ENCODE measurements at regions not wholly inside any gene's neighbourhood (a gene's known extent, or its start where the extent isn't known, plus 50 kb on each side); places are given as distances from the start of the nearest gene placed in this dataset.

DNA sequence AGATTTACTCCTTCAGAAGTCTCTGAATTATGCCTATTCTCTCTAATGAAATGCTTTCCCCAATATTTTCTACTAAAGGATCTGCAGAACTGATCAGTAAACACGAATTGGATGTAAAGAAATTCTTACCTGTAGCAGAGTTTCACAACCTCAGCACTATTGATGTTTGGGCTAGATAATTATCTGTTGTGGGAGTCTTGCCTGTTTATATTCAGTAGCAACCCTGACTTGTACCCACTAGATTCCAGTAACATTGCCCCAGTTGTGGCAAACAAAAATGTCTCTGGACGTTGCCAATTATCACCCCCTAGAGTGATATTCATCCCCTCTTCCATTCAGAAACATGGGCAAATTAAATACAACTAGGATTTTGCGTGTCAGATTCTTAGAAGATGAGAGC is 156.8 kb upstream of the TMTC2 start:
- Histone ChIP-seq H3K4me1 (ENCODE audit: control insufficient read depth, insufficient read depth, low read length) (no peaks in the 10 kb centered on the region), H2AK5ac (ENCODE audit: low read depth, low read length) (no peak overlapping the region), H2BK15ac (ENCODE audit: low read depth, low read length) (no peak overlapping the region), H4K20me1 (ENCODE audit: insufficient read depth, low read length) (no peaks in the 10 kb centered on the region), H3K9ac (ENCODE audit: low read depth, low read length) (no peak overlapping the region), H4K8ac (ENCODE audit: low read depth in 2 of 2, low read length in 2 of 2) (no peak overlapping the region), H4K5ac (ENCODE audit: low read depth, low read length) (no peak overlapping the region), H3K9me3 (ENCODE audit: control insufficient read depth, insufficient read depth, low read length) (no peaks in the 10 kb centered on the region), H3K36me3 (ENCODE audit: control insufficient read depth, insufficient read depth, low read length) (no peaks in the 10 kb centered on the region), H3K56ac (ENCODE audit: extremely low read depth, insufficient read depth, low read length) (no peak overlapping the region), H2BK5ac (ENCODE audit: low read depth, low read length, poor library complexity, severe bottlenecking) (no peak overlapping the region), H3K4me3 (ENCODE audit: insufficient read depth, low read depth, low read length) (no peak overlapping the region), H3K27ac (ENCODE audit: insufficient read depth, low read length) (no peak overlapping the region), H3K14ac (replicated peaks; ENCODE audit: low read depth, low read length) (no peak overlapping the region), H3K27me3 (ENCODE audit: control insufficient read depth, insufficient read depth, low read length) (no peaks in the 10 kb centered on the region), H3K18ac (ENCODE audit: low read depth, low read length) (no peak overlapping the region), H2AFZ (replicated peaks; ENCODE audit: low read length, poor library complexity) (no peak overlapping the region), H2BK120ac (ENCODE audit: low read depth, low read length) (no peak overlapping the region), H3K9me1 (ENCODE audit: insufficient read depth, low read length) (no peaks in the 10 kb centered on the region), H3K4ac (ENCODE audit: low read depth, low read length) (no peak overlapping the region), H4K91ac (ENCODE audit: insufficient read depth, low read depth, low read length) (no peak overlapping the region), H3K23ac (ENCODE audit: low read depth, low read length) (no peak overlapping the region), H2AK9ac (replicated peaks; ENCODE audit: low read depth, low read length, poor library complexity) (no peak overlapping the region), H3K79me1 (ENCODE audit: low read depth in 1 of 2, low read length in 2 of 2) (no peaks in the 10 kb centered on the region), H3K4me2 (ENCODE audit: low read depth, low read length) (no peak overlapping the region), H2BK20ac (ENCODE audit: low read depth, low read length) (no peak overlapping the region)
- in situ Hi-C loops (cut with MboI; ENCODE audit: low sequenced_read_pairs) (loop anchor here (25.0 kb wide), 1 partner anchor 1982 kb away; no protein-coding TSS in a partner anchor), intact Hi-C loops (cut with micrococcal nuclease) (loop anchor here (5.0 kb wide), 1 partner anchor 148 kb away; no protein-coding TSS in a partner anchor), dilution Hi-C loops (cut with HindIII; ENCODE audit: low sequenced_read_pairs, unreplicated experiment) (no loop called here)
- ChIA-PET POLR2A (ENCODE audit: unreplicated experiment) (no interaction called here), CTCF (no interaction called here)
- no TSS peak for BruUV-seq (replicated peaks)
- no peak for ATAC-seq (ENCODE audit: low read depth)
- no peak for TF ChIP-seq RFX5 (IDR thresholded peaks at IDR 0.05; ENCODE audit: low read depth, low read length)
- DNase-seq = no peak
- no CpG with 5 or more reads among the region's 3 CpGs for WGBS, 2 experiments (ENCODE audit: extremely low coverage in 2 of 2, insufficient read length in 1 of 2)
